CD14-positive monocyte (primary cell): ENCODE measurements at regions not wholly inside any gene's neighbourhood (a gene's known extent, or its start where the extent isn't known, plus 50 kb on each side); places are given as distances from the start of the nearest gene placed in this dataset.
"Not testable (repeated sequence)": the region's sequence is repeated elsewhere in the genome, so short reads cannot be mapped to it uniquely, and the experiment has no call there.

Experiments used
- DNase-seq, 3 donors: peaks; one replicate each; pipeline ENCODE4 v3.0.0-alpha.2; 2011 to 2022
- H2AFZ ChIP-seq: 2 replicates; pipeline ENCODE4 v1.6.0; 2012; ENCODE audit warnings: mild to moderate bottlenecking, low read depth, low read length, inconsistent platforms; ENCODE audit not compliant: insufficient read depth, poor library complexity, severe bottlenecking
- H3K27ac ChIP-seq, 2 donors: 1 replicate in 1 of 2; 2 replicates in 1 of 2; pipeline ENCODE4 v1.5.1; 2012 to 2013; ENCODE audit warnings: low read length in 2 of 2, control low read depth in 1 of 2, inconsistent platforms in 1 of 2, low read depth in 1 of 2, mild to moderate bottlenecking in 1 of 2
- H3K27me3 ChIP-seq, 2 donors: one replicate each; pipeline versions ENCODE4 v1.6.0 to v1.6.1; 2011 to 2013; ENCODE audit warnings: low read length in 2 of 2; ENCODE audit not compliant: control insufficient read depth in 2 of 2, insufficient read depth in 2 of 2
- H3K36me3 ChIP-seq, 2 donors: replicated peaks in 1 of 2; 1 replicate in 1 of 2; 2 replicates in 1 of 2; pipeline versions ENCODE4 v1.5.1 to v1.6.1; 2012 to 2013; ENCODE audit warnings: low read length in 2 of 2, control low read depth in 1 of 2, inconsistent platforms in 1 of 2, mild to moderate bottlenecking in 1 of 2; ENCODE audit not compliant: insufficient read depth in 2 of 2, control insufficient read depth in 1 of 2
- H3K4me1 ChIP-seq, 2 donors: 1 replicate in 1 of 2; 2 replicates in 1 of 2; pipeline versions ENCODE4 v1.5.1 to v1.6.1; 2012 to 2013; ENCODE audit warnings: low read length in 2 of 2, control low read depth in 1 of 2, inconsistent platforms in 1 of 2, mild to moderate bottlenecking in 1 of 2, moderate library complexity in 1 of 2; ENCODE audit not compliant: insufficient read depth in 2 of 2, control insufficient read depth in 1 of 2
- H3K4me2 ChIP-seq: replicated peaks from 2 replicates; pipeline ENCODE3; 2012; ENCODE audit warnings: low read length, moderate library complexity, mild to moderate bottlenecking; ENCODE audit not compliant: poor library complexity, severe bottlenecking; ENCODE audit errors: extremely low read depth
- H3K4me3 ChIP-seq, 3 experiments: fragments of 200-600 bp in 1 of 3; sonication (generic) in 1 of 3; replicated peaks in 1 of 3; 1 replicate in 2 of 3; 2 replicates in 1 of 3; pipeline ENCODE4 v1.5.1; 2011 to 2013; ENCODE audit warnings: low read length in 3 of 3, mild to moderate bottlenecking in 3 of 3, control low read depth in 2 of 3, low read depth in 2 of 3, inconsistent platforms in 1 of 3, moderate library complexity in 1 of 3
- H3K79me2 ChIP-seq: 2 replicates; pipeline ENCODE4 v1.6.0; 2012; ENCODE audit warnings: mild to moderate bottlenecking, control low read depth, inconsistent platforms, low read length, moderate library complexity; ENCODE audit not compliant: insufficient read depth
- H3K9ac ChIP-seq: 2 replicates; pipeline ENCODE4 v1.6.0; 2017; ENCODE audit warnings: low read length, mild to moderate bottlenecking; ENCODE audit not compliant: insufficient read depth, poor library complexity, severe bottlenecking
- H3K9me3 ChIP-seq, 2 donors: replicated peaks in 1 of 2; 1 replicate in 1 of 2; 2 replicates in 1 of 2; pipeline versions ENCODE4 v1.5.1 to v1.6.1; 2012 to 2013; ENCODE audit warnings: low read length in 2 of 2, control low read depth in 1 of 2; ENCODE audit not compliant: control insufficient read depth in 1 of 2, insufficient read depth in 1 of 2
- H4K20me1 ChIP-seq: 2 replicates; pipeline ENCODE4 v1.6.0; 2012; ENCODE audit warnings: mild to moderate bottlenecking, low read length, control low read depth, moderate library complexity; ENCODE audit not compliant: insufficient read depth
- H3K27ac Mint-ChIP-seq, 7 donors: one replicate each; pipeline ENCODE4 v1.8.0; 2020; ENCODE audit warnings: mild to moderate bottlenecking in 7 of 7, mixed read lengths in 7 of 7, moderate library complexity in 6 of 7, inconsistent platforms in 2 of 7
- H3K27me3 Mint-ChIP-seq, 3 donors: one replicate each; pipeline ENCODE4 v1.8.0; 2021 to 2022; ENCODE audit warnings: low read depth in 3 of 3, mild to moderate bottlenecking in 3 of 3, mixed read lengths in 3 of 3, moderate library complexity in 3 of 3, inconsistent platforms in 1 of 3
- H3K36me3 Mint-ChIP-seq, 2 donors: one replicate each; pipeline ENCODE4 v1.8.0; 2020; ENCODE audit warnings: mixed read lengths in 2 of 2, inconsistent platforms in 1 of 2, mild to moderate bottlenecking in 1 of 2
- H3K4me1 Mint-ChIP-seq: one replicate; pipeline ENCODE4 v1.8.0; 2020; ENCODE audit warnings: mild to moderate bottlenecking, mixed read lengths
- H3K4me3 Mint-ChIP-seq, 2 donors: one replicate each; pipeline ENCODE4 v1.8.0; 2020; ENCODE audit warnings: mild to moderate bottlenecking in 2 of 2, mixed read lengths in 2 of 2, moderate library complexity in 1 of 2
- H3K9me3 Mint-ChIP-seq, 7 donors: one replicate each; pipeline ENCODE4 v1.8.0; 2020 to 2022; ENCODE audit warnings: mixed read lengths in 7 of 7, mild to moderate bottlenecking in 6 of 7, moderate library complexity in 6 of 7, inconsistent platforms in 2 of 7
- CTCF ChIP-seq: fragments of 200-600 bp; IDR thresholded peaks from one replicate; pipeline ENCODE4 v1.8.0; 2022; ENCODE audit warnings: antibody characterized with exemption, mild to moderate bottlenecking
- WGBS: methylation state at CpG from one replicate; pipeline ENCODE4 v1.1.5; 2013; ENCODE audit warnings: missing lambda C conversion rate; ENCODE audit not compliant: insufficient coverage; 5-methylcytosine and 5-hydroxymethylcytosine counted together
- intact Hi-C, 2 donors: fragments of 100-400 bp; cut with micrococcal nuclease; formaldehyde crosslinking; loops; one replicate each; pipeline versions ENCODE4 v1.15.0 to v1.15.1; 2023

- H3K79me2 ChIP-seq: no peaks in the 10 kb centered on the region
- peaks cover 0 to 1% (median 0%) of the 10 kb centered on the region in 7 donors for H3K9me3 Mint-ChIP-seq
- 93% methylated on average over 9 of the region's 12 CpGs for WGBS
- H3K4me1 Mint-ChIP-seq: peaks cover 5% of the 10 kb centered on the region
- no peak overlapping the region for H3K27ac Mint-ChIP-seq
- H3K27ac ChIP-seq: no peak overlapping the region
- no peaks in the 10 kb centered on the region for H3K4me1 ChIP-seq
- H3K4me2 ChIP-seq: no peak overlapping the region
- H4K20me1 ChIP-seq: no peaks in the 10 kb centered on the region
- TF ChIP-seq CTCF: no peak
- H2AFZ ChIP-seq: no peak overlapping the region
- H3K36me3 Mint-ChIP-seq: no peaks in the 10 kb centered on the region
- H3K27me3 ChIP-seq: no peaks in the 10 kb centered on the region
- no peak overlapping the region for H3K4me3 Mint-ChIP-seq
- H3K36me3 ChIP-seq: no peaks in the 10 kb centered on the region
- no peak overlapping the region for H3K4me3 ChIP-seq
- no peaks in the 10 kb centered on the region for H3K9me3 ChIP-seq
- intact Hi-C loops: no loop called here
- DNase-seq: no peak
- peaks cover 2 to 7% (median 6%) of the 10 kb centered on the region in 3 donors for H3K27me3 Mint-ChIP-seq
- no peak overlapping the region for H3K9ac ChIP-seq
These were observed 643.9 kb downstream of the TBC1D22A start for GRCh38 chr22:47406180-47406834.

GRCh38 chr22:47405222-47405621 lies 642.8 kb downstream of the TBC1D22A start:
- H3K9me3 Mint-ChIP-seq, H3K27me3 ChIP-seq, H3K36me3 Mint-ChIP-seq, H2AFZ ChIP-seq, intact Hi-C loops, H3K27ac ChIP-seq, H3K4me3 Mint-ChIP-seq, H3K4me3 ChIP-seq, H3K27ac Mint-ChIP-seq, H3K79me2 ChIP-seq, H3K36me3 ChIP-seq, H3K9me3 ChIP-seq, H3K4me1 ChIP-seq, H3K4me2 ChIP-seq, H3K4me1 Mint-ChIP-seq, H4K20me1 ChIP-seq, H3K27me3 Mint-ChIP-seq, DNase-seq, H3K9ac ChIP-seq: not testable (repeated sequence)
- 74% methylated on average over 4 of the region's 15 CpGs for WGBS
